Peyer's patch (tissue), 4 donors: ENCODE measurements at regions not wholly inside any gene's neighbourhood (a gene's known extent, or its start where the extent isn't known, plus 50 kb on each side); places are given as distances from the start of the nearest gene placed in this dataset.

ENCODE experiments used
- CTCF ChIP-seq, 6 experiments: fragments of 450-650 bp in 4 of 6; fragments of 200-600 bp in 2 of 6; sonication (generic) in 1 of 6; IDR thresholded peaks; one replicate each; pipeline ENCODE4 v1.5.1; 2017 to 2019; ENCODE audit warnings: antibody characterized with exemption in 6 of 6, mild to moderate bottlenecking in 3 of 6, moderate library complexity in 1 of 6
- POLR2A ChIP-seq, 2 donors: fragments of 450-650 bp; IDR thresholded peaks; one replicate each; pipeline ENCODE4 v1.5.1; 2017; ENCODE audit warnings: antibody characterized with exemption in 2 of 2, mild to moderate bottlenecking in 2 of 2, moderate library complexity in 2 of 2

- TF ChIP-seq CTCF (IDR thresholded peaks at IDR 0.05) (no peak), POLR2A (IDR thresholded peaks at IDR 0.05) (no peak)
These were observed 373.7 kb downstream of the TLE4 start for GRCh38 chr9:79945495-79945894.
